GM20000 (cell line): ENCODE measurements at regions not wholly inside any gene's neighbourhood (a gene's known extent, or its start where the extent isn't known, plus 50 kb on each side); places are given as distances from the start of the nearest gene placed in this dataset.

Experiments
- DNase-seq: peaks from one replicate; pipeline ENCODE4 v3.0.0; 2012; ENCODE audit warnings: low spot score
- CTCF ChIP-seq: IDR thresholded peaks from 2 replicates; pipeline ENCODE4 v1.5.1; 2012; ENCODE audit warnings: mild to moderate bottlenecking, control low read depth; ENCODE audit errors: extremely low read depth, missing control alignments

GRCh38 chr20:60304026-60304590 is 345.9 kb downstream of the CDH26 start:
- TF ChIP-seq CTCF, result no peak
- DNase-seq, result no peak

GRCh38 chr20:60304931-60305330 is 346.7 kb downstream of the CDH26 start:
- TF ChIP-seq CTCF, result no peak
- no peak for DNase-seq

- DNase-seq, result no peak
- no peak for TF ChIP-seq CTCF
Observed at GRCh38 chr20:60306105-60306504, 347.9 kb downstream of the CDH26 start.

- DNase-seq, result no peak
- TF ChIP-seq CTCF, result no peak
Observed at GRCh38 chr20:60306551-60306950, 348.3 kb downstream of the CDH26 start.

- DNase-seq, result no peak
- no peak for TF ChIP-seq CTCF
Observed at GRCh38 chr20:60310560-60311349, 352.5 kb downstream of the CDH26 start.

- DNase-seq, result no peak
- TF ChIP-seq CTCF, result no peak
Observed at GRCh38 chr20:60313191-60313590, 355.0 kb downstream of the CDH26 start.

GRCh38 chr20:60313614-60314013 is 355.4 kb downstream of the CDH26 start:
- no peak for DNase-seq
- TF ChIP-seq CTCF, result no peak
